ENCODE measurements at regions not wholly inside any gene's neighbourhood (a gene's known extent, or its start where the extent isn't known, plus 50 kb on each side); places are given as distances from the start of the nearest gene placed in this dataset.
"Not testable (repeated sequence)": the region's sequence is repeated elsewhere in the genome, so short reads cannot be mapped to it uniquely, and the experiment has no call there.

DNA sequence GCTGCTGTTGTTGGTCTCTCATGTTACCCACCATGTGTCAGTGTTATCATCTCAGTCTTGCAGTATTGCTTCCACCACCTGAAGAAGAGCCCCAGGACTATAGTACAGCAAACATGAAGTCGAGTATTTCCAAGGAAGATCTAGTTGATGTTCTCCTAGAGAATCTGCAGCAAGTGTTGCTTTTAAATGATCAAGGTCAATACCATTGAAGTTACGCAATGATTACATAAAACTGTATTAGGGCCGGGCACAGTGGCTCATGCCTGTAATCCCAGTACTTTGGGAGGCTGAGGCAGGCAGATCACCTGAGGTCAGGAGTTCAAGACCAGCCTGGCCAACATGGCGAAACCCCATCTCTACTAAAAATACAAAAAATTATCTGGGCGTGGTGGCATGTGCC lies 173.9 kb downstream of the TJP1 start:
- not testable (repeated sequence) for DNase-seq

DNA sequence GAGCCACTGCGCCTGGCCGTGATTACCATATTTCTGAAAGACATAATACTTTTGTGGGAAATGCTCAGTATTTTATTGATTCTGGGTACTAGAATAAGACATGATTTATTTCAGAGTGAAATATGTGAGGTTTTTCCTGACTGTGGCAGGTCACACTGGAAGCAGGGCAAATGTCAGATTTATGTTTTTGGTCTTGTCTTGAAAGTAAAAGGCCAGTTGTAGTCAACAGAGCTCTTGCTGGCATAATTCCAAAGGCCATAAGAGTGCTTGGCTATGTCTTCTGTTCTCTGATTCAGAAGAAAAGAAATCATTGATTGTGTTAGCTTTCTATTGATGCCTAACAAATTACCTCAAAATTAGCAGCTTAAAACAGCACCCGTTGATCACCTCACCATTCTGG lies 176.4 kb downstream of the TJP1 start:
- DNase-seq, result no peak

DNA sequence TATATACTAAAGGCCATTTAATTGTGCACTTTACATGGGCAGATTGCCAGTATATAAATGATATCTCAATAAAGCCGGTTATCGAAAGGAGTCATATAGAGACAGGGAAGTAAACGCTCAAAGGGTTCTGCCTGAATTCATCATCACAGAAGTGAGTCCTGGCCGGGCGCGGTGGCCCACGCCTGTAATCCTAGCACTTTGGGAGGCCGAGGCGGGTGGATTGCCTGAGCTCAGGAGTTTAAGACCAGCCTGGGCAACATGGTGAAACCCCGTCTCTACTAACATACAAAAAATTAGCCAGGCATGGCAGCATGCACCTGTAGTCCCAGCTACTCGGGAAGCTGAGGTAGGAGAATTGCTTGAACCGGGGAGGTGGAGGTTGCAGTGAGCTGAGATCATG lies 177.9 kb downstream of the TJP1 start:
- DNase-seq, result not testable (repeated sequence)

DNA sequence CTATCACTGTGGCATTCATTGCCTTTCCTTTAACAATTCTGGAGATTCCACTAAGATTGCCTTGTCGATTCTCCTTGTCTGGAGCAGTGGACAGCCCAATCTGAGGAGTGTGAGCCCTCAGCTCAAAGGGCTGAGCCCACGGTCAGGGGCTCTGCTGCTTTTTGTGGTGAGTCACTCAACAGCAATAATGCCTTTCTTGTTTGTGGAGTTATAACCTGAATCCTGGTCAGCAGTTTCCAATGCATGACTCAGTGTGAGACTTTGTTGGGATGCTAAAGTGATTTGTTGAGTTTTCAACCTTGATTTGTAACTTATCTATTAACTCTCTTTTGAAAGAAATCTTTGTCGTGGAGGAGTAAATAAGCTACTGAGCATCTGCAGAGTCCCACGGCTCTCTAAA lies 183.5 kb downstream of the TJP1 start:
- no peak for DNase-seq

DNA sequence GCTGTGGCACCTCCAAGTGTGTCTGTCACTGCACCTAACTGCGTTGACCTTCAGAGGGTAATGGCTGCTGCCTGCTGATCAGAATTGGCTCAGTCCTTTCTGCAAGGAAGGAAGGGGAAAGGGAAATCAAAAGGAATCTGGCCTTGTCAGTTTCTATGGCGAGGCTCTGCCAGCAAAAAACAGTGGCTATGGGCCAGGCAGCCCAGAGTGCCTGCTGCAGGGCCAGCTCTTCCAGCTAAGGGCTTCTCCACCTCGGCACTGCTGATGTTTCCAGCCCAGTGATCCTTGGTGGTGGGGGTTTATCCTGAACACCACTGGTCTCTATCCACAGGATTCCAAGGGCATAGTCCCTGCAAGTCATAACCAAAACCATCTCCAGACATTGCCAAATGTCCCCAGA lies 184.3 kb downstream of the TJP1 start:
- no peak for DNase-seq

DNA sequence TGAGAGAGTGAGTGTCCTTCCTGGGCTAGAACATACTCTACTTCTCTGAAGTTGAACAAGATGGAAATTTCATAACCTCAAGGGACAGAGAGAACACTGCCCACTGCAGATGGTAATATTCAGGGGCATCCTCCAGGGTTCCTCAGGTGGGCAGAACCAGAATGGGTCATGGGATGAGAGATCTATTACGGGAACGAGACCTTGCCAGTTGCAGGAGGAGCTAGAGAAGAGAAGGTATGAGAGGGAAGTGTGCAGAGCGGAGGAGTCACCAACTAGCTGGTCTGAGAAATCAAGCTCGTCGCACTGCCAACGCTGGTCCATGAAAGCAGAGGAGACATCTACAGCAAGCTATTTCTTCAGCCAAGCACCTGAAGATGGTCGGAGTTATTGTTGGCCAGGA lies 184.7 kb downstream of the TJP1 start:
- no peak for DNase-seq

DNA sequence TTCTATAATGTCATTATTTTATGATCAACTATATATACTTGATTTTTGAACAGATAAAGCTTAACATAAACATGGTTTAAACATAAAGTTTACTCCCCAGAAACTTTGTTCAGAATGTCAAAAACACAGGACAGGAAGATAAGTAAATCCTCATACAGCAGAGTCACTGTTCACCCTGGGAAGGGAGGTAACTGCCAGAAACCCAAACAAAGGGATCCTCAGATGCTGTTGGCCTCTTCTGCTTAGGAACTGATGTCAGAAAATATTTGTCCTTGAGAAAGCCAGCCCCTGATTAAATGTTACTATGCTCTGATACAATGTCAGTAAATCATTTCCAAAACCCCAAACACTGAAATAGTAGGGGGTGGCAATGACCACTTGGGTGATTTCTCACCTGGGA lies 185.3 kb downstream of the TJP1 start:
- DNase-seq, result no peak

DNA sequence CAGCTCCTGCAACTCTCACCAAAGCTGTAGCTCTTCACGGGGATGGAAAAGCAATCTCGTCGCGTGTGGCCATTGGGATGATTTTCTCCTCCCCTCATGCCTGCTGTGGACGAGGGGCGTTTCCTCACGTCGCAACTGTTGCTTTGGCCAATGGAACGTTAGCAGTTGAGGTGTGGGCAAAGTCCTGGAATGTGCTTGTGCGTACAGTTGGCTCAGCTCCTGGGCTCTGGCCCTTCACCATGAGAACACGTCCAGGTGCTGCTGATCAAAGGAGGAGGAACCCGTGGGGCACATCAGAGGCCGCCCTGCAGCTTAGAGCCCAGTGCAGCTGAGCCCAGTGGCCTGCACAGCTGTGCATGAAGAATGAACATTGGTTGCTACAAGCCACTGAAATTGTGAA lies 186.1 kb downstream of the TJP1 start:
- DNase-seq, result no peak

DNA sequence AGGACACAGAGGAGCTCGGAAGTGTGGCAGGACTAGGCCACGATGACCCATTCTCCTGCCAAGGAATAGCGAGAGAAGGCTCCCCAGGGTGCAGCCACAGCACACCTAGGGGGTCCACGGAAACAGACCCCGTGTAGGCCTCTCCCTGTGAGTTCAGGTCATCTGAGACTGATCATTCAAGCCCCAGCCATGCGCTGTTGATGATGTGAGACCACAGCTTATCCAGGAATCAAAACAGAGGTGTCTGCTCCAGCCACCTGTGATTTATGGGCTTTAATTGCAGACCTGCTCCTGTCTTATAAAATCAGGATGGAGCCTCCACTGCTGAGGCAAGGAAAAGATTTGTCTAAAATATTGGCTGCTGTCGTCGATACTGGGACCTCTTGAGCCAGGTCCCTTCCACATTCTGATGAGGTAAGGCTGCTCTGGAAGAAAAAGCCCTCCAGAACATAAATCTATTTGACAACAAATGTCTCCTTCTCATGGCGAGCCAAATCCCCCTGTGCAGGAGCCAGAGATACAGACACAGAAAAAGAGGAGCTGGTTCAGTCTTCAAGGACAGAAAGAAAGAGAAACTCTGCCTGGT lies 186.7 kb downstream of the TJP1 start:
- DNase-seq, result no peak

DNA sequence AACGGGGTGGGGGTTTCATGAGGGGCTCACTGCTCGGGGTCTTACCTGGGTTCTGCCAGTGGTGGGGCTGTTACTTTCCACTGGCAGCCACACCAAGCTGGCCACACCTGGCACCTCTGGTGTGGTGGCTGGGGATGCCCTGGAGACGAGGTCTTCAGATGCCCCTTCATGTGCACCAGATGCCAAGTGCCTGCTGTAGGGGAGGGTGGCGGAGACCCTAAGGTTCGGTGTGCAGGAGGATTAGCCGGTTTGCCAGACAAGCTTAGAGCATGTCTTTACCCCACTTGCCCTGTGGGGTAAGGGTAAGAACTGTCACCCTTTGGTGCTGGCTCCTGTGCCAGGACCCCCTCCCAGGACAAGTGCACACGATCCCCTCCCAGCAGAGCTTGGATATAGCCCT lies 188.3 kb downstream of the TJP1 start:
- DNase-seq, result no peak

DNA sequence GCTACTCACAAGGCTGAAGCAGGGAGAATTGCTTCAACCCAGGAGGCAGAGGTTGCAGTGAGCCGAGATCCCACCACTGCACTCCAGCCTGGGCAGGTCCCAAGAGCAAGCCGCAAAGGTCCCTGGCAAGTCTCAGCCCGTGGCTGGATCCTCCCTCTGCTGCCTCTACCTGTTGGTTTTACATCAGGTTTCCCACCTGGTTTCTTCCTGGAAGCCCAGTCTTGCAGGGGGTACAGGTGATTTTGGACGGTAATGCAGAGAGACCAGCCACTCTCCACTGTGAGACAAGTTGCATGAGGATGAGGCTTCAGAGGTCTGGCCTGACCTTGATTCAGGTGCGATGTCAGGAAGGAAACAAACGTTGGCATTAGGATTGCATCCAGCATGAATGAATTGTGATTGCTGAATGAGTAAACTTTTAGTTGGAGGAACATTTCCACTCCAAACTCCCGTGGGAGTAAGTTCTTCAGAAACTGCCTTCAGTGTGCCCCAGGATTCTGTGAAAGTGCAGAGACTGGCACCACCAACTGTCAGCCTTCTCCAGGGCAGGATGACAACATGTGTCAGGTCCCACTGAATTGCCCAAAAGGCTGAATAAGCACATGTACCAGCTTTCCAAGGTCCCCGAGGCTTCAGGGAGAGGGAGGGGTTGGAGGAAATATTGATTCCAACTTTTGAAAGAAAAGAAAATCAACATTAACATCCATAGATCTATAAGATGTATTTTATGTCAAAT lies 189.4 kb downstream of the TJP1 start:
- no peak for DNase-seq

DNA sequence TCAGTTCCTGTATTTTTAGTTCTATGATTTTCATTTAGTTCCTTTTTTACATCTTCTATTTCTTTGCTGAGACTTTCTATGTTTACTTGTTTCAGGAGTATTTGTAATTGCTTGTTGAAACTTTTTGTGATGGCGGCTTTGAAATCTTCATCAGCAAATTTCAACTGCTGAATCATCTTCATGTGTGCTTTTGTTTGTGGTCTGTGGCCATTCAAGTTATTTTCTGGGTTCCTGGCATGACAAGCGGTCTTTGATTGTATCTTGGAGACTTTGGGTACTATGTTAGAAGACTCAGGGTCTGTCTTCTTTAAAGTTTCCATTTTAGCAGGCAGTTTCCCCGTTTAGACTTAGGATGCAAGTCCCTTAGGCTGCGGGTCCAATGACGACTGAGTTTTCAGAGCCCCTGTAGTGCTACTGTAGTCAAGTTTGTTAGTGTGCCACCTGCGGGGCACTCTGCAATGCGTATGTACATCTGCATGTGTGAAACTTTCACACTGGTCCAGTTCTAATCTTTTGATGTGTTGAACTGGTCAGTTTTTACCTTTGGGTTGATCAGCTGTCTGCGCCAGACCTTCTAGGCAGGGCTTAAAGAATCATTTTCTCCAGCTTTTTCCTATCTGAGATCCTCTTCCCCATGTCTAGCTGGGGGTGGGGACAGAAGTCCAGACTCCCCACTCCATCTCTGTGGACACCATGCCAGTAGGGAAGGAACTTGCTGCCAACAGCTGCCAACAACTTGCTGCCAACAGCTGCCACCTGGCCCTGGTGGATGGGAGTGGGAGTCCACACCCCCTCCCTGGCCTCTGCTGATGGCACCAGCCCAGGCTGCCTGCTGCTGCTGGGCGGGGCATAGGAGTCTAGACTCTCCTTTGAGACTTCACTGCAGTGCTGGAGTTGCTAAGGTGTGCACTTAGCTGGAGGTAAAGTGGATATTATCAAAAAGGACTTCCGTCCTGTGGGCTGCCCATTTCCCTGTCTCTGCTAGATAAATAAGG lies 190.9 kb downstream of the TJP1 start:
- peak; percentile 41 for DNase-seq

DNA sequence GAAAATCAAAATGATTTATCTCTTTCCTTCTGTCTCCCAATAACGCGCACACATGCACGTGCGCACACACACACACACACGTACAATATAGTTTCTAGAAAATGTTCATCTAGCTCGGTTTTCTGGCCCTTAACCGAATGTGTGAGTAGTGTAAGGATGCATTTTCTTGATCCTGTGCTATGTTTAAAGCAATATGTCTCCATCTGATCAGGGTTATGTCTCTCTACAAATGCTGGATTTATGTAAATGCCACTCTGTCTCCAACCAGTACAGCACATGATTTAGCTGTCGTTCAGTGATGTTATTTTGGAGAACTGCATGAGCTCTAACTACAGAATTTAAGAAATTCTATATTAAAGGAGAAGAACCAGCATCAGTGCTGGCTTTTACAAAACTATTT lies 198.0 kb downstream of the TJP1 start:
- no peak for DNase-seq

DNA sequence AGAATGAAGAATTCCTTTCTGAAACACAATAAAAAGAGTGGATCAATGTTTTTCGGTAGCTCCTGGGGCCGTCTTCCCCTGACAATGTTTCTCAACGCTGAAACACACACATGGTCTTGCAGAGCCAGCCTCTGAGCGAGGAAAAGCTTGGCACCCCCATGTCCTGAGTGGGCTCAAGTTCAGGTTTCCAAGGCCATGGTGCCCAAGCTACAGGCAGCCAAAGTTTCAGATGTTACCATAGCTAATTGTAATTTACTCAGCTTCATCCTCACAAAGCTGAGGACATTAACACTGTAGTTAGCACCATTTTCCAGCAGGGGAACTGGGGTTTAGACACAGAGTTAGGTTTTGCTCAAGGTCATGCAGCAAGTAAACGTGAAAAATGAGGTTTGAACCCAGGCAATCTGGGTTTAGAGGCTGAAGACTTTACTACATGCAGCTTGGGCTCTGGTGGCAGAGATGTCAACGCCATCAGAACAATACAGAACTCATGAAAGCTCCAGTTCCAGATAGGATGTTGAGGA lies 199.1 kb downstream of the TJP1 start:
- no peak for DNase-seq

DNA sequence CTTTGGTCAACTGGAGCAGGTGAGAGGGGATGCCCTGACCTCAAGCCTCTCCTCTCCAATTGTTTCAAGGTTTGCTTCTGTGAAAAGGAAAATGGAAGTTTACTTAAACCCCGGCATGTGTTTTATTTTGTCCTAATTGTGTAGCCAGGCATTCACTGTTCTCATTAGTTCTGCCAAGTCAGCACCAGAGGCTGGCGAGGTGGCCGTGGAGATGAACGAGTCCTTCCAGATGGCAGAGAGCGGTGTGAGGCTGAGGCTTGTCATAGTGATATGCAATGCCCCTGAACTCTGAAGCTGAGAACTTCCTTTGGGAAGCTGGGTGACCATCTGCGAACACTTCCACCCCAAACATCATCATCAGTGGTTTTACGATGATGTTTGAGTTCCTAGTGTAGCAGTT lies 199.6 kb downstream of the TJP1 start:
- DNase-seq, result no peak

DNA sequence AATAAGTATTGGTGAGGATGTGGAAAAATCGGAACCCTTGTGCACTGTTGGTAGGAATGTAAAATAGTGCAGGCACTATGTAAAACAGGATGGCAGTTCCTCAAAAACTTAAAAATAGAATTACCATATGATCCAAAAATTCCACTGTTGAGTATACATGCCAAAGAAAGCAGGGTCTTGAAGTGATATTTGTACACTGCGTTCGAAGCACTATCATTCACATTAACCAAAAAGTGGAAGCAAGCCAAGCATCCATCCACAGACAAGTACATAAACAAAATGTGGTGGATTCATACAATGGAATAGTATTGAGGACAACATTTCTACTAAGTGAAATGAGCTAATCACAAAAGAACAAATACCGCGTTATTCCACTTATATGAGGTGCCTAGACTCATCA lies 200.7 kb downstream of the TJP1 start:
- no peak for DNase-seq

DNA sequence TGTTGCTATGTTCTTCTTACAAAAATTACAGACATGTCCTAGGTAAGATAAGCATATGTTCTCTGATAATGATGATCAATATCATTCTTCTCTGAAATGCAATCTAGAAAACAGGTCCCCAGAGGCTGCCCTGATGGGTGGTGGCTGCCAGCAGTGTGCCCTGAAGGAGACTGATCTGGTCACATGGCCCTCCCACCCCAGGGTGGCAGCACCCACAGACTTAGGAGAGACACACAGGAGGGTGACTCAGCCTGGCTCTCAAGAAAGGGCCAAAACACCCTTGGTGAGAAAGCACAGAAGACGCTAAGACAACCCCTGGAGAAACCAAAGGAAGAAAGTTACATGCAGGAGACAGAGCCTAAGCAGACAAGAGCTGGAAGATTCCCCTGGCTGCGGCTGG lies 203.7 kb downstream of the TJP1 start:
- DNase-seq, result no peak

DNA sequence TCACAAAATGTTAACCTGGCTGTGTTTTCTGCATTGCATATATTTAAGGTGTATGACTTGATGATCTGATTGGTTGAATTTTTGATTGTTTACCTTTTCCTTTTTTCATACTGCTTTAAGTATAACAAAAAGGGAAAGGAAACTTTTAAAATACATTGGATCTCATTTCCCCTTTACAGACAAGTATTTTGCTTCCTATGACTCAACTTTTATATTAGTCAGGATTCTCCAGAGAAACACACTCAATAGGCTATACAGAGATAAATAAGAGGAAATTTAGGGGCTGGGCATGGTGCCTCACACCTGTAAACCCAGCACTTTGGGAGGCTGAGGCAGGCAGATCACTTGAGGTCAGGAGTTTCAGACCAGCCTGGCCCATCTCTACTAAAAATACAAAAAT lies 205.8 kb downstream of the TJP1 start:
- DNase-seq, result no peak

DNA sequence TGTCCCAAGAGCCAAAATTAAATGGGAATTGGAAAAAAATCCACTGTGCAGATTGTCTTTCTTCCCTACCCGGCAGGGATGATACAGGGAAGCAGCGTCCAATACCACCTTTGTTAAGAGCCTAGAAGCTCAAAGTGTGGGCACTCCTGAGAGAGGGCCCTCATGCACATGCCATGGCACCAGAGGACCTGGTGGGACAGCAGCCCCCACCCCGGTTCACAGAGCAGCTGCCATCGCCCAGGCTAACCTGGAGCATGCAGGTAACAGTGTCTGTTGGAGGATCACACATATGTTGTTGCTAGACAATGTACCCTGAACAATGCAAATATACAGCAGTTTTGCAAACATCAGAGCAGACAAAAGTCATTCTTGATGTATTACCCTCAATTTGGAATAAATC lies 206.5 kb downstream of the TJP1 start:
- no peak for DNase-seq

DNA sequence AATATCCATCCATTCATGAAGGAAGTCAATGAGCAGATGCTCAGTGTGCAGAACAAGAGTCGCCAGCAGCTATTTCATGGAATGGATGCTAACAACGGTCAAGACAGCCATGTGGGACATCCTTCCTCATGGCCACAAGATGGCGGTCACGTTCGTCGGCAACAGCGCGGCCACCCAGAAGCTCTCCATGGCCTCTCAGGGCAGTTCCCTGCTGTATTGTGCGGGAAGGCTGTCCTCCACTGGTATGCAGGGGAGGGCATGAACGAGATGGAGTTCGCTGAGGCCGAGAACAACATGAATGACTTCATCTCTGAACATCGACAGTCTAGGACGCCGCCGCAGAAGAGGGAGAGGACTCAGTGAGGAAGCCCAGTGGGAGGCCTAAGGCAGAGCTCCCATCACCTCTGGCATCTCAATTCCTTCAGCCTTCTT lies 208.3 kb downstream of the TJP1 start:
- DNase-seq, result no peak

DNA sequence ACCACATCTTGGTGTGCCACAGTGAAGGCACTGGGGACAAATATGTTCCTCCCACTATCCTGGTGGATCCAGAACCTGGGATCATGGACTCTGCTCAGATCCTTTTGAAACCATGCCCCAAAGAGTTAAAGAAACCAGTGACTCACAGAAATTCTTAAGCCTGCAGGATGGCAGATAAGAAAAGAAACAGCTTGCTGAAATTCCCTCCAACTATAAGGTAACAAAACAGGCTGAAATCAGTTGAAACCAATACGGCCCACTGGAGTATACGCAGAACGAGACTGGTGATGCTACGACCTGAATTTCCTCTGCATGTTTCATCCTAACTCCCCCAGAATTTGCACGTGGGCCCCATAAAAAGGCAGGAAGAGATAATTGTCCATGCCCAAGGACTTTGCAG lies 209.6 kb downstream of the TJP1 start:
- no peak for DNase-seq

DNA sequence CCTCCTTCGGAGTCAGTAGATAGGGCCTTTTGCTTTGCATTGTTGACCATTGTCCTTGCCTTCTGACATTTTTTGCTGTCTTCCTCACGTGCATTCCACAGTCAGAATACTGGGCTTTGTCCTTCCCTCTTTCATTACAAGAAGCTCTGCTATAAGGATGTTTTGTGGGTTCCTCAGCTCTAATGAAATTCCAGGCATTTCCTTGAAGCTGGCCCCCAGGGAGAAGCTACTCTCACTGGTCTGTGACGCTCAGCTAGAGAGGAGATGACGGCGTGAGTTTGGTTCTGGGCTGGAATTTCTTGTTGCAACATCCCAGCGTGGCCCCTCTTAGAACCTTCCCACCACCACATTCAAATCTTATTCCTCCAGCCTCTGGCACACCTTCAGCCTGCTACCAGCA lies 210.2 kb downstream of the TJP1 start:
- no peak for DNase-seq

DNA sequence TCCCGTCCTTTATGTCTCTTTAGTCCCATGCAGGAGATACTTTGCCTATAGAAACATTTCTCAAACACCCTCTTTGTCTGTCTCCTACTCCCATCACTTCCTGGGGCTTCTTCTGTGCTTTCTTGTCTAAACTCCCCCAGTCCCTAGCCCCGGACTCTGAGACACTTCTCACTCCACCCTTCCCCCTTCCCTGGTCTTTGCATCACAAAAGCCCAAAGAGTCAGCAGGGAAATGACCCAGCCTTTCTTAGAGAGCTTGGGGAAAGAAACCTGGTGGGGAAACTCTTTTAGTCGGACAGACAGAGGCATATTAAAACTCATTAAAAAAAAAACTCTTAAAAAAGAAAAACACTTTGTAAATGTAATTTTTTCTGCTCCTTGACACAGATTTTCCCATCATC lies 211.2 kb downstream of the TJP1 start:
- DNase-seq, result no peak

DNA sequence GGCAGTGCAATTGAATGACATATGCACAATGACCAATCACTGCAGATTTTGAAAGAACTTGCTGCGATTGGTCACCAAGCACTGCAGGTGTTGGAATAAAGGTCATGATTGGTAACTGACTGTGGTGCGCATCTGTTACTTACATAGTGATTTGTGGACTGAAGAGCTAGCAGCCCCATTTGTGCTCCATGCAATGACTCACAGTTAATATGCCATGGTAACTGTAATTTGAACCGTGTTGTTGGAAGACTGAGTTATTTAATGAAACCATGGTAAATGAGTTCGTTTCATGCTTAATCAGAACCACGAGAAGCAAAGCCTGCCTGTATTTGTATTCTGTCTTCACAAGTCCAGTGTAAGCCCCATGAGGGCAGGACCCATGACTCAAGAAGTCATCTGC lies 220.5 kb downstream of the TJP1 start:
- no peak for DNase-seq
